H1 (cell line): ENCODE measurements at regions not wholly inside any gene's neighbourhood (a gene's known extent, or its start where the extent isn't known, plus 50 kb on each side); places are given as distances from the start of the nearest gene placed in this dataset.

ENCODE experiments used
- CTCF ChIA-PET: fragments of 300-600 bp; sonication (Branson Sonifier 250); formaldehyde crosslinking; loops from one replicate; lab custom pipeline; 2021; ENCODE audit not compliant: partially characterized antibody; lab: Charles Lee
- POLR2A ChIA-PET: fragments of 300-600 bp; sonication (Branson Sonifier 250); formaldehyde crosslinking; loops from one replicate; lab custom pipeline; 2021; ENCODE audit warnings: inconsistent platforms; ENCODE audit not compliant: partially characterized antibody; lab: Charles Lee
- DNase-seq, 2 experiments: peaks; one replicate each; pipeline versions ENCODE4 v3.0.0 to v3.0.0-alpha.2; 2010 to 2022; ENCODE audit warnings: low spot score in 2 of 2, low read depth in 1 of 2, mixed read lengths in 1 of 2
- FAIRE-seq: peaks from 2 replicates; lab custom pipeline; 2011; peaks lifted over from hg19 to GRCh38; lab: Jason Lieb, UNC
- H2AFZ ChIP-seq: 2 replicates; pipeline ENCODE4 v1.8.1; 2012; ENCODE audit warnings: low read length, inconsistent platforms
- H2AK5ac ChIP-seq: 2 replicates; pipeline ENCODE4 v1.6.1; 2013; ENCODE audit warnings: low read depth, low read length
- H2BK120ac ChIP-seq: replicated peaks from 2 replicates; pipeline ENCODE3; 2013; ENCODE audit warnings: low read depth, low read length, inconsistent platforms
- H2BK12ac ChIP-seq: 2 replicates; pipeline ENCODE4 v1.6.1; 2013; ENCODE audit warnings: low read depth, low read length
- H2BK15ac ChIP-seq: 2 replicates; pipeline ENCODE4 v1.6.1; 2013; ENCODE audit warnings: low read length
- H2BK20ac ChIP-seq: 2 replicates; pipeline ENCODE4 v1.6.1; 2013; ENCODE audit warnings: low read length
- H2BK5ac ChIP-seq: 2 replicates; pipeline ENCODE4 v1.6.1; 2013; ENCODE audit warnings: low read depth, low read length
- H3K14ac ChIP-seq: 2 replicates; pipeline ENCODE4 v1.6.1; 2013; ENCODE audit warnings: inconsistent platforms; ENCODE audit not compliant: insufficient read length
- H3K18ac ChIP-seq: 2 replicates; pipeline ENCODE4 v1.6.1; 2013; ENCODE audit warnings: low read length; ENCODE audit errors: extremely low read depth
- H3K23ac ChIP-seq: 2 replicates; pipeline ENCODE4 v1.6.1; 2013; ENCODE audit warnings: inconsistent platforms; ENCODE audit not compliant: insufficient read length
- H3K23me2 ChIP-seq: 2 replicates; pipeline ENCODE4 v1.6.1; 2013; ENCODE audit warnings: low read depth, low read length
- H3K27ac ChIP-seq: 2 replicates; pipeline ENCODE4 v1.6.1; 2011; ENCODE audit warnings: low read depth, low read length, inconsistent platforms
- H3K27me3 ChIP-seq, 4 experiments: replicated peaks in 1 of 4; 1 replicate in 1 of 4; 2 replicates in 3 of 4; pipeline versions ENCODE4 v1.6.1 to v1.8.1; 2011 to 2013; ENCODE audit warnings: low read length in 3 of 4, mild to moderate bottlenecking in 3 of 4, inconsistent platforms in 2 of 4, mixed read lengths in 2 of 4, moderate library complexity in 1 of 4; ENCODE audit not compliant: control insufficient read depth in 3 of 4, insufficient read depth in 3 of 4; ENCODE audit errors: extremely low read depth in 1 of 4
- H3K36me3 ChIP-seq, 4 experiments: 2 replicates each; pipeline versions ENCODE4 v1.6.1 to v1.8.1; 2011 to 2013; ENCODE audit warnings: mild to moderate bottlenecking in 4 of 4, low read length in 3 of 4, moderate library complexity in 2 of 4, control low read depth in 1 of 4, inconsistent platforms in 1 of 4; ENCODE audit not compliant: insufficient read depth in 4 of 4, control insufficient read depth in 2 of 4
- H3K4ac ChIP-seq: replicated peaks from 2 replicates; pipeline ENCODE3; 2013; ENCODE audit warnings: low read length, low read depth, mixed read lengths, inconsistent platforms; ENCODE audit not compliant: insufficient read length
- H3K4me1 ChIP-seq, 4 experiments: replicated peaks in 1 of 4; 1 replicate in 1 of 4; 2 replicates in 3 of 4; pipeline versions ENCODE4 v1.6.1 to v1.8.1; 2011 to 2013; ENCODE audit warnings: low read length in 3 of 4, inconsistent platforms in 2 of 4, mixed read lengths in 1 of 4; ENCODE audit not compliant: insufficient read depth in 4 of 4, control insufficient read depth in 3 of 4
- H3K4me2 ChIP-seq, 2 experiments: 2 replicates each; pipeline versions ENCODE4 v1.6.1 to v1.8.1; 2011 to 2013; ENCODE audit warnings: low read depth in 2 of 2, low read length in 2 of 2, control low read depth in 1 of 2, inconsistent platforms in 1 of 2, mild to moderate bottlenecking in 1 of 2; ENCODE audit not compliant: insufficient read depth in 1 of 2
- H3K4me3 ChIP-seq, 4 experiments: fragments of 200-600, 300-600 bp in 1 of 4; sonication (generic), shearing (Covaris generic), sonication (Bioruptor Twin) in 1 of 4; 2 replicates each; pipeline versions ENCODE4 v1.5.1 to v1.8.1; 2011 to 2016; ENCODE audit warnings: low read length in 4 of 4, low read depth in 3 of 4, control low read depth in 2 of 4, inconsistent platforms in 2 of 4, mild to moderate bottlenecking in 2 of 4, mixed read lengths in 1 of 4, moderate library complexity in 1 of 4; ENCODE audit not compliant: insufficient read depth in 2 of 4; ENCODE audit errors: extremely low read depth in 1 of 4
- H3K56ac ChIP-seq: replicated peaks from 2 replicates; pipeline ENCODE3; 2013; ENCODE audit warnings: low read depth, mild to moderate bottlenecking, mixed read lengths, low read length, inconsistent platforms; ENCODE audit not compliant: insufficient read length
- H3K79me1 ChIP-seq: 2 replicates; pipeline ENCODE4 v1.6.1; 2013; ENCODE audit warnings: low read depth, low read length, control low read depth
- H3K79me2 ChIP-seq, 2 experiments: 2 replicates each; pipeline versions ENCODE4 v1.6.1 to v1.8.1; 2012 to 2013; ENCODE audit warnings: low read length in 2 of 2, mild to moderate bottlenecking in 2 of 2, inconsistent platforms in 1 of 2; ENCODE audit not compliant: insufficient read depth in 2 of 2, control insufficient read depth in 1 of 2
- H3K9ac ChIP-seq, 4 experiments: replicated peaks in 1 of 4; 1 replicate in 1 of 4; 2 replicates in 3 of 4; pipeline versions ENCODE4 v1.6.1 to v1.8.1; 2011 to 2013; ENCODE audit warnings: low read depth in 3 of 4, low read length in 3 of 4, control low read depth in 2 of 4, mild to moderate bottlenecking in 2 of 4, moderate library complexity in 2 of 4, inconsistent platforms in 1 of 4; ENCODE audit errors: extremely low read depth in 1 of 4
- H3K9me3 ChIP-seq, 2 experiments: 2 replicates each; pipeline versions ENCODE4 v1.6.1 to v1.8.1; 2012 to 2013; ENCODE audit warnings: mild to moderate bottlenecking in 2 of 2, moderate library complexity in 2 of 2, control low read depth in 1 of 2, inconsistent platforms in 1 of 2, low read depth in 1 of 2, low read length in 1 of 2, mixed read lengths in 1 of 2; ENCODE audit not compliant: insufficient read depth in 2 of 2
- H4K20me1 ChIP-seq, 2 experiments: replicated peaks in 1 of 2; 2 replicates each; pipeline versions ENCODE3 to v1.8.1; 2011 to 2013; ENCODE audit warnings: inconsistent platforms in 2 of 2, low read length in 2 of 2, mild to moderate bottlenecking in 1 of 2; ENCODE audit not compliant: insufficient read depth in 2 of 2, control insufficient read depth in 1 of 2
- H4K5ac ChIP-seq: 2 replicates; pipeline ENCODE4 v1.6.1; 2013; ENCODE audit warnings: low read length, low read depth, mixed read lengths, inconsistent platforms; ENCODE audit not compliant: insufficient read length
- H4K8ac ChIP-seq: 2 replicates; pipeline ENCODE4 v1.8.0; 2013; ENCODE audit warnings: mild to moderate bottlenecking, moderate library complexity, low read length, inconsistent platforms; ENCODE audit not compliant: insufficient read depth; ENCODE audit errors: extremely low read depth
- H4K91ac ChIP-seq: replicated peaks from 2 replicates; pipeline ENCODE3; 2013; ENCODE audit warnings: low read length, mixed read lengths, inconsistent platforms; ENCODE audit not compliant: insufficient read length
- CBX5 ChIP-seq: fragments of 300-800, 300-1000 bp; sonication (generic); IDR thresholded peaks from 2 replicates; pipeline ENCODE4 v1.7.1; 2016; ENCODE audit warnings: antibody characterized with exemption, low read length, low read depth
- CTCF ChIP-seq, 3 experiments: IDR thresholded peaks; 1 replicate in 2 of 3; 2 replicates in 1 of 3; pipeline versions ENCODE4 v1.5.1 to v1.6.1; 2011; ENCODE audit warnings: low read length in 3 of 3, mild to moderate bottlenecking in 3 of 3, inconsistent platforms in 2 of 3, low read depth in 1 of 3, moderate library complexity in 1 of 3; ENCODE audit not compliant: insufficient read depth in 1 of 3; ENCODE audit errors: control extremely low read depth in 1 of 3
- ZNF274 ChIP-seq: IDR thresholded peaks from 2 replicates; pipeline ENCODE4 v1.7.0; 2012; ENCODE audit warnings: low read length, borderline replicate concordance; ENCODE audit errors: extremely low read depth
- WGBS, 2 experiments: shearing (Covaris generic) in 1 of 2; methylation state at CpG; one replicate each; pipeline versions ENCODE4 v1.1.6 to v1.1.7; 2013 to 2015; ENCODE audit warnings: low lambda C conversion rate in 2 of 2, mixed read lengths in 2 of 2, inconsistent platforms in 1 of 2, low coverage in 1 of 2, missing lambda C conversion rate in 1 of 2; ENCODE audit not compliant: insufficient replicate concordance in 2 of 2, insufficient coverage in 1 of 2, insufficient read length in 1 of 2; ENCODE audit errors: extremely low coverage in 1 of 2, missing lambda C conversion rate in 1 of 2; 5-methylcytosine and 5-hydroxymethylcytosine counted together

DNA sequence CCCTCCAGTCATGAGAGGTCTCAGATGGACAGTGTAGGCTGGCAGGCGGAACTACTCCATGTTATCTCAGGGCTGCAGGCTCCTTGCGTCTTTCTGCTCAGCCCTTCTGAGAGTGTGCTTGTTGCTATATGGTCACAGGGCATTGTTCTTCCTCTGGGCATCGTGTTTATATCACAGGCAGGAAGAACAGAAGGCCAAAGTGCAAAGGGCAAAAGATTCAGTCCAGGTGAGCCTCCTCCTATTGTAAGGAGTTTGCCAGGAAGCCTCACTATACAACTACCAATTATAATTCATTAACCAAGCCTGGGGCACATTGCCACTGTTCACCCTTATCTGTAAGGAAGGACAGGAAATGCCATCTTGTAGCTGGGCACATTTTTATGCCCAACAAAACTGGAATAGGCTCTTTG is 195.5 kb upstream of the KITLG start:
- Histone ChIP-seq H3K79me1 (no peaks in the 10 kb centered on the region), H3K9ac (no peak overlapping the region), H3K27ac (no peak overlapping the region), H3K23me2 (no peaks in the 10 kb centered on the region; the same call in 1 of the 2 replicates), H2BK15ac (no peak overlapping the region), H4K91ac (no peak overlapping the region), H4K8ac (no peak overlapping the region), H3K23ac (no peak overlapping the region), H3K18ac (no peak overlapping the region), H4K20me1 (no peaks in the 10 kb centered on the region), H2BK20ac (no peak overlapping the region), H4K5ac (no peak overlapping the region), H3K36me3 (no peaks in the 10 kb centered on the region), H3K79me2 (no peaks in the 10 kb centered on the region), H2AK5ac (no peak overlapping the region), H3K9me3 (no peaks in the 10 kb centered on the region), H2AFZ (peak overlapping the region; percentile 45; the same call in 1 of the 2 replicates), H3K4ac (no peak overlapping the region), H3K14ac (no peak overlapping the region), H3K4me2 (no peak overlapping the region), H3K4me3 (no peak overlapping the region), H2BK120ac (no peak overlapping the region), H3K4me1 (no peaks in the 10 kb centered on the region), H2BK12ac (no peak overlapping the region), H2BK5ac (no peak overlapping the region), H3K27me3 (no peaks in the 10 kb centered on the region), H3K56ac (no peak overlapping the region)
- DNase-seq (no peak), FAIRE-seq (no peak)
- ChIA-PET CTCF (no interaction called here), POLR2A (no interaction called here)
- no peak for TF ChIP-seq CTCF (IDR thresholded peaks at IDR 0.05; ENCODE audit: control extremely low read depth in 1 of 3, insufficient read depth in 1 of 3, low read depth in 1 of 3, low read length in 3 of 3)
- TF ChIP-seq CBX5: no peak
- TF ChIP-seq ZNF274: no peak
- 81% methylated on average over 3 of the region's 3 CpGs; no CpG with 5 or more reads in 1 of the 2 experiments for WGBS, 2 experiments
